Heart left ventricle (tissue), 13 donors: ENCODE measurements at regions not wholly inside any gene's neighbourhood (a gene's known extent, or its start where the extent isn't known, plus 50 kb on each side); places are given as distances from the start of the nearest gene placed in this dataset.

Experiments
- CTCF ChIP-seq, 12 donors: fragments of 200-600 bp; sonication (generic) in 4 of 12; IDR thresholded peaks; one replicate each; pipeline versions ENCODE4 v1.5.0 to v1.8.0; 2018 to 2022; ENCODE audit warnings: antibody characterized with exemption in 12 of 12, mild to moderate bottlenecking in 5 of 12
- POLR2A ChIP-seq, 2 donors: fragments of 450-650 bp; IDR thresholded peaks; one replicate each; pipeline ENCODE4 v1.6.1; 2017; ENCODE audit warnings: antibody characterized with exemption in 2 of 2, mild to moderate bottlenecking in 2 of 2, moderate library complexity in 2 of 2
- donor health status: ischemic (EF 13 %, LVEDD 7.1; RV severe dilation, severe dysfunction).
- donor health status: DM: no; HTN: yes; CAD: no.
- donor health status: DM: no; HTN: no; CAD: no.
- donor health status: ischemic (EF 25% LVEDD 6.9; RV normal size, moderate dysfunction).
- donor health status: ischemic (EF 25% LVEDD 5.7; RV mildly dilated, moderate dysfunction).
- donor health status: ischemic (EF 35%, LVEDD 5.7; RV mildly dilated, moderate dysfunction).
- donor health status: nonischemic (EF 11% LVEDD 7.7; RV severe dilation, severe dysfunction).
- donor health status: DM: yes; HTN: yes; CAD: no.
- donor health status: PGD.
- donor health status: ischemic (EF 29% LVEDD 5.4; RV normal size, mild dysfunction).
- donor health status: nonischemic (EF 23%, LVEDD 6.1; RV moderate dilation, normal function).

- TF ChIP-seq CTCF (IDR thresholded peaks at IDR 0.05) (no peak), POLR2A (IDR thresholded peaks at IDR 0.05) (no peak)
These were observed 313.4 kb upstream of the TMTC4 start for GRCh38 chr13:100987948-100988347.
